ENCODE measurements at regions not wholly inside any gene's neighbourhood (a gene's known extent, or its start where the extent isn't known, plus 50 kb on each side); places are given as distances from the start of the nearest gene placed in this dataset.

DNA sequence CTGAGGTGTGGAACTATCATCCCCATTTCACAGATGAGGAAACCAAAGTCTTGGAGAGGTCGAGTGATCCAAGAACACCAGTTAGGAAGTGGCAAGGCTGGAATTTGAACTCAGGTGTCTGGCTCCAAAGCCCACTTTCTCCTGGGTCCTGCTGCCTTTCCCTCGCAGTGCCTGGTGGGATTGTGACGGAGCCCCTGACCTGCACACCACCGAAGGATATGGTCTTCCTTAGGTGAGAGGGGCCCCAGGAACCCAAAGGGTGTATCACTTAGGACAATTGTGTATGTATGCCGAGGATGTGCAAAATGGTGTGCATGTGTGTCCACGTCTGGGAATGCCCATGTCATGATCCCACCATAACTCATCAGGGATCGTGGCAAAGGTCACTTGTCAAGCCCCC lies 392.7 kb downstream of the MATN1 start:
- no peak for DNase-seq (ENCODE audit: low read depth)
- TF ChIP-seq, protein P1, sequence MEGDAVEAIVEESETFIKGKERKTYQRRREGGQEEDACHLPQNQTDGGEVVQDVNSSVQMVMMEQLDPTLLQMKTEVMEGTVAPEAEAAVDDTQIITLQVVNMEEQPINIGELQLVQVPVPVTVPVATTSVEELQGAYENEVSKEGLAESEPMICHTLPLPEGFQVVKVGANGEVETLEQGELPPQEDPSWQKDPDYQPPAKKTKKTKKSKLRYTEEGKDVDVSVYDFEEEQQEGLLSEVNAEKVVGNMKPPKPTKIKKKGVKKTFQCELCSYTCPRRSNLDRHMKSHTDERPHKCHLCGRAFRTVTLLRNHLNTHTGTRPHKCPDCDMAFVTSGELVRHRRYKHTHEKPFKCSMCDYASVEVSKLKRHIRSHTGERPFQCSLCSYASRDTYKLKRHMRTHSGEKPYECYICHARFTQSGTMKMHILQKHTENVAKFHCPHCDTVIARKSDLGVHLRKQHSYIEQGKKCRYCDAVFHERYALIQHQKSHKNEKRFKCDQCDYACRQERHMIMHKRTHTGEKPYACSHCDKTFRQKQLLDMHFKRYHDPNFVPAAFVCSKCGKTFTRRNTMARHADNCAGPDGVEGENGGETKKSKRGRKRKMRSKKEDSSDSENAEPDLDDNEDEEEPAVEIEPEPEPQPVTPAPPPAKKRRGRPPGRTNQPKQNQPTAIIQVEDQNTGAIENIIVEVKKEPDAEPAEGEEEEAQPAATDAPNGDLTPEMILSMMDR (IDR thresholded peaks at IDR 0.05; ENCODE audit: low read depth, low read length, missing control alignments): no peak
- in situ Hi-C loops (cut with HindIII; ENCODE audit: low sequenced_read_pairs): no loop called here
- no peak overlapping the region for H3K4me3 ChIP-seq (ENCODE audit: low read depth, low read length)

DNA sequence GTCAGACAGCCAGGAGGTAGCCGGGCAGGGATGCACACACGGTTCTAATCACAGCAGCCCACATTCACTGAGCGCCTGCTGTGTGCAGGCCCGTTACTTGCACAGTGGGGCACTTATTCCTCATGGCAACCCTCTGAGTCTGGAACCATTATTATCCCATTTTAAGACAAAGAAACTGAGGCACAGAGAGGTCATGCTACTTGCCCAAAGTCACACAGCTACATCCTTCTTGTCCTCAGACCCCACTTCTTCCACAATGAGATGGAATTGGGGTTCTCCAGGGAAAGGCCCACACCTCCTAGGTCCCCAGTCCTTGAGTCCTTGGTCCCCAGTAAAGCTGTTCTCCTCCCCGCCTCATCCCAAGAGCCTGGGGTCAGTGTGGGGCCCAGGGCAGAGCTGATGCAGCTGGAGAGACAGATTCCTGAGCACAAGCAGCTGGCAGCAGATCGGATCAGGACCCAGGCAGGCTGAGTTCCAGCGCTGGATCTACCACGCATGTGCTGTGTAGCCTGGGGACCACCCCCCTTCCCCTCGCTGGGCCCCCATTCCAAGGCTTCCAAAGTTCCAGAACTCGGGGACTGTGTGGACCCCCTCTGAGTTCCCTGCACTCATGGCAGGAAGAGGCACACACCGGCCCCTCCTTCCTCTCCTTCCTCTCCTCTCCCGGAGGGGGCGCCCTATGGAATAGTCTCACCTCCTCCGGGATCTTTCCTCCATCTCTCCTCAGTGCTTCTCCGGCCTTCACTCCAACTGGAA lies 393.4 kb downstream of the MATN1 start:
- DNase-seq (ENCODE audit: low read depth): no peak
- in situ Hi-C loops (cut with HindIII; ENCODE audit: low sequenced_read_pairs): no loop called here
- TF ChIP-seq, protein P1 (IDR thresholded peaks at IDR 0.05; ENCODE audit: low read depth, low read length, missing control alignments): no peak
- no peak overlapping the region for H3K4me3 ChIP-seq (ENCODE audit: low read depth, low read length)

DNA sequence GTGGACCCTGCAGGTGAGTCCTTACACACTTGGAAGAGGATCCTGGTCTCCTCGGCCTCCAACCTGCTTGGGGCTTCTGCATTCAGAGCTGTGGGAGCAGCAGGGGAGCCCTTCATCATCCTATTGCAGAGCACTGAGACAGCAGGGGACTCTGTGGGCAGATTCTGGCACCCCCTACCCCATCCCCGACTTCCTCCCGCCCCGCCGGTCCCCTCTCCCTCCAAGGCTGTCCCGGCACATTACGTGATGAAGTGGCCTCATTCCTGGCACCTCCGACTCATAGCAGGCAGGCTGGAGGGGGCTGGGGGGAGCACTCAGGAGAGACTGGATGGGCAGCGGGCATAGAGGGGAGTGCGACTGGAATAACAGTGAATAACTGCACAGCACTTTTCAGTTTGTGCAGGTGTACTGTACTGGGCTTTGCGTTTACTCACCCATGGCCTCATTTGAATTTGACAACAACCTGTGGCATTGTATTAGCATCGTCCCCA lies 394.1 kb downstream of the MATN1 start:
- TF ChIP-seq, protein P1 (IDR thresholded peaks at IDR 0.05; ENCODE audit: low read depth, low read length, missing control alignments): no peak
- in situ Hi-C loops (cut with HindIII; ENCODE audit: low sequenced_read_pairs): no loop called here
- H3K4me3 ChIP-seq (ENCODE audit: low read depth, low read length): no peak overlapping the region
- DNase-seq (ENCODE audit: low read depth): no peak

DNA sequence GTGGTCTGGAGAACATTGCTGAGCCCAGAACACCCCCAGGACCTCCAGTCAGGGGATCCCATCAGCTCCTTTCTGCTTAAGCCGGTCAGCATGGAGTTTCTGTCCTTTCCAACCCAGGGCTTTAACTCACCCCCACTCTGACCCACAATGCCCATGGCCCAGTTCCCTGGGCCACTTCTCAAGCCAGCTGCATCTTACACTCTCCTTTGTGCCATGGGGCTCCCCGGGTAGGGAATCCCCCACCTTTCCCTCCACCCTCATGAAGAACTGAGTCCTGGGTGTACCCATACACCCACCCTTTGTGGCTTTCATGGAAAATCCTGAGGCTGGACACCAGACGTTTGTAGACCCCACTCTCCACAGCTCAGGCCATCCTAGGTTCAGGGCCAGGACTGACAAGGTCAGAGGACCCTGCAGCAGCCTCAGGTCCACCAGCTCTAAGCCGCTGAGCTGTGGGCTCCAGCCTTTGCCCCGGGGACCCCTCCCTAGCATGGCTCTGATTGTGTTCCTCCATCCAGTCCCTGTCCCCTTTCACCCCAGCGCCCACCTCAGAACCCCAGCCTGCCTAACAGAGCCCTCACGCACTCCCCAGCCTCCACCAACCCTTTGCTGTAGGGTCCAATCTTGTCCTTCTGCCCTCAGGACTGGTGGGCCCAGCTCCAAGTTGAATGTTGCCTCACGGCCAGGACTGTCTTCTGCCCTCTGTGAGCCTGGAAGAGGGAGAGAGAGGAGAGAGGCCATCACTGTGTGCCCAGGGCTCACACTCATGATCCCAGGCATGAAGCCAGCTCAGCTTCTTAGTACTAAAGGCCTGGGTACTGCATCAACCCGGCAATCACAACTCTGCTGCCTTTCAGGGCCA lies 394.8 kb downstream of the MATN1 start:
- in situ Hi-C loops (cut with HindIII; ENCODE audit: low sequenced_read_pairs): no loop called here
- no peak for DNase-seq (ENCODE audit: low read depth)
- H3K4me3 ChIP-seq (ENCODE audit: low read depth, low read length): no peak overlapping the region
- TF ChIP-seq, protein P1 (IDR thresholded peaks at IDR 0.05; ENCODE audit: low read depth, low read length, missing control alignments): no peak

DNA sequence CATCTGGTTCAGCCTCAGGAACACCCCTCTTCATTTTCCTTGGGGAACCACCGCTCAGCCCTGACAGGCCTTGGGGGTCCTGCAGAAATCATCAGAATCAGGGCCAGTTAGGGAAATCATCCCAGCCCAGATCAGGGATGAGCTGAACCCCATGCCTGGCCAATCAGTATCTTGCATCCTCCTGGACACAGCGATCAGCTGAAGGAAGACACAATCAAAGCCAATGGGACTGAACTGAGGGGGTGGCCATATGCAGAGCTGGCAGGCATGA lies 395.4 kb downstream of the MATN1 start:
- no peak for DNase-seq (ENCODE audit: low read depth)
- in situ Hi-C loops (cut with HindIII; ENCODE audit: low sequenced_read_pairs): no loop called here
- TF ChIP-seq, protein P1 (IDR thresholded peaks at IDR 0.05; ENCODE audit: low read depth, low read length, missing control alignments): no peak
- H3K4me3 ChIP-seq (ENCODE audit: low read depth, low read length): no peak overlapping the region

DNA sequence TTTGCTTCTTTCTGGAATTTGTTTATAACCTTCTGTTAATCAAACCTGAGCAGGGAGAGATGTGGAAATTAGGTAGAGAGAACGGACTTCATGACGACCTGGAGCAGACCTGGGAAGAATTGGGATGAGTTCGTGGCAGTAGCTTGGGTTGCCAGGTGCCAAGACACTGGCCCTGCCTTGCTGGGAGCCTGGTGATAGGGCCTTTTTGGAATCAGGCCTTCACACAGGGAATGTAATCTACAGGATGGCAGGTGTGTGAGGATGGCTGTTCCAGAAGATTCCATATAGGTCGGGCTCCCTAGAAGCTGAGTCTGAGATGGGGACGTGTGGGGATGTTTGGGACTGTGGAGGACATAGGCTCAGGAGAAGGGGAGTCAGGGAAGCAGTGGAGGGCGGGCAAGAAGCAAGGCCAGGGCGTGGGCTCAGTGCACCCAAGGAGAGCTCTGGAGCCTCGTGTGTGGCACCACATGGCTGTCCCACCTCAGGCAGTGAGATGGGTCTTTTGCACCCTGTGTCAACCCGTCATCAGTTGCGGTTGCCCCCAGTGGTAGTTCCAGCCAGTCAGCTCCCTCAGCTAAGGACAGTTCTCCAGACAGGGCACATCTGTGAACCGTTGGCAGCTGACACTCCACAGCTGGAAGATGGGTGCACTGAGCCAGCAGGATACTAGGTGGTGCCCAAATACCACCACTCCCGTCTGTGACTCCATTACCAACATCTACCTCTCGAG lies 395.9 kb downstream of the MATN1 start:
- TF ChIP-seq, protein P1 (IDR thresholded peaks at IDR 0.05; ENCODE audit: low read depth, low read length, missing control alignments): no peak
- DNase-seq (ENCODE audit: low read depth): no peak

More for the DNA sequence above, 395.9 kb downstream of the MATN1 start:
- in situ Hi-C loops (cut with HindIII; ENCODE audit: low sequenced_read_pairs): no loop called here
- no peak overlapping the region for H3K4me3 ChIP-seq (ENCODE audit: low read depth, low read length)
